ENCODE measurements at regions not wholly inside any gene's neighbourhood (a gene's known extent, or its start where the extent isn't known, plus 50 kb on each side); places are given as distances from the start of the nearest gene placed in this dataset.

DNA sequence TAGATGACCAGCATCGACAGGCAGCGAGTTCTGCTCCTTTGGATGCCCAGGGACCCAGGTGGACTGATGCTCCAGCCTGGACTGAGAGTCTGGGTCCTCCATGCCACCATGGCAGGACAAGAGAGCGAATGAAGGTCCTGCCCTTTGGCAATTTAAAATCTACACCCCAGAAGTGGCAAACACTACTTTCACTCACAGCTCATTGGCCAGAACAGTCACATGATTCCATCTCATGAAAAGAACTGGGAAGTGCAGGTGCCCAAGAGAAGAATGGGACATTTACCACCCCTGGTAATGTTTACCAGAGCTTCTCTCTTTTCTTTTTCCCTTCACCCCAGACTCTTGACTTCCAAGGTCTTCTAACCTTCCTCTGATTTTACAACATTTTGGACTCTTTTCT, 87.8 kb upstream of the SLCO3A1 start:
- DNase-seq, result no peak

GRCh38 chr15:91769476-91769875, 84.0 kb upstream of the SLCO3A1 start:
- no peak for DNase-seq

DNA sequence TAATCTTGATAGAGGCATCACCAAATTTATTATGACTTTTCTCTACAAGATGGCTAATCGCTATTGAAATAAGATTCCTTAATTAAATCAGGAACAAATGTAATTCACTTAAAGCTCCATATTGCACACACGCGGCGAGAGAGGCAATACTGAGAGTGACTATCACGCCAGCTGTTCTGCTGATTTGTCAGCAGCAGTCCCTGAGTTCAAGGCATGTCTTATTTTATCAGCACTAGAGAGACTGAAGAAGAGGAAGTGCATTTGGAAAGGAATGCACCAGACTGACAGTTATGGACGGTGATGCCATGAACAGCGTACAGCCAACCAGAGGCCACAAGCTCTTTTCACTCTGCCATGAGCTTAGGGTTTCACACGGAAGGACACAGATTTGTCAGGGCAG, 83.6 kb upstream of the SLCO3A1 start:
- no peak for DNase-seq

- no peak for DNase-seq
Observed at GRCh38 chr15:91776104-91776503, 77.4 kb upstream of the SLCO3A1 start.

- DNase-seq, result no peak
Observed at GRCh38 chr15:91779960-91780359, 73.5 kb upstream of the SLCO3A1 start.

DNA sequence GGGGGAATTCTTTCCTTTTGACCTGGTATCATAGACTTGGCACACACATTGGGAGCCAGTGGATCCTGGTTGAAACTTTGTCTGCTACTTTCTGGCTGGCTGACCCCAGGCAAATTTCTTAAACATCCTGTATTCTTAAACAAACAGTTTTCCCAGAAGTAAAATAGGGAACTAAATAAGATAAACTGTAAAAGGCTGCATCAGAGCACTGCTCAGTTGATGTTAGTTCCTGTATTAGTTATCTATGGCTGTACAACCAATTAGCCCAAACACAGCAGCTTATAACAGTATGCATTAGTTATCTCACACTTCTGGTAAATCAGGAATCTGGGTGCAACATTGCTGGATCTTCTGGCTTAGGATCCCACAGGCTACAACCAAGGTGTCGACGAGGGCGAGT, 73.1 kb upstream of the SLCO3A1 start:
- DNase-seq, result no peak

DNA sequence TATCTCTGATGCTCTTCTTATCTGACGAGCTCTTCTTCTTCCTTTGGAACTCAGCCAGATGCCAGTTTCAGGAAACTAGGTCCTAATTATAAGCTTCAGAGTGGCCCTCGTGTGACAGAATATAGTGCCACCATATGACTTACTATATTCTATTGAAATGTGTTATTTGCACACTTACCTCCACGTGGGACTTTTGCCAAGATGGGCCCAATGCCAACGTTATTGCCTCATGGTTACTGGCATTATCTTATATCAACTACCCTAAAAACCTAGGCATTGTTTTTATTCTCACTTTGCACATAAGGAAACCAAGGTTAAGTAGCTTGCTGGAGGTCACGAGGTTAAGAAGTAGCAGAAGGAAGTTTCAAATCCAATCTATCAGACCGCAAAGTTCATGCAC, 71.3 kb upstream of the SLCO3A1 start:
- DNase-seq, result no peak

- no peak for DNase-seq
Observed at GRCh38 chr15:91783008-91783407, 70.5 kb upstream of the SLCO3A1 start.

GRCh38 chr15:91783451-91783850, 70.1 kb upstream of the SLCO3A1 start:
- DNase-seq, result no peak

DNA sequence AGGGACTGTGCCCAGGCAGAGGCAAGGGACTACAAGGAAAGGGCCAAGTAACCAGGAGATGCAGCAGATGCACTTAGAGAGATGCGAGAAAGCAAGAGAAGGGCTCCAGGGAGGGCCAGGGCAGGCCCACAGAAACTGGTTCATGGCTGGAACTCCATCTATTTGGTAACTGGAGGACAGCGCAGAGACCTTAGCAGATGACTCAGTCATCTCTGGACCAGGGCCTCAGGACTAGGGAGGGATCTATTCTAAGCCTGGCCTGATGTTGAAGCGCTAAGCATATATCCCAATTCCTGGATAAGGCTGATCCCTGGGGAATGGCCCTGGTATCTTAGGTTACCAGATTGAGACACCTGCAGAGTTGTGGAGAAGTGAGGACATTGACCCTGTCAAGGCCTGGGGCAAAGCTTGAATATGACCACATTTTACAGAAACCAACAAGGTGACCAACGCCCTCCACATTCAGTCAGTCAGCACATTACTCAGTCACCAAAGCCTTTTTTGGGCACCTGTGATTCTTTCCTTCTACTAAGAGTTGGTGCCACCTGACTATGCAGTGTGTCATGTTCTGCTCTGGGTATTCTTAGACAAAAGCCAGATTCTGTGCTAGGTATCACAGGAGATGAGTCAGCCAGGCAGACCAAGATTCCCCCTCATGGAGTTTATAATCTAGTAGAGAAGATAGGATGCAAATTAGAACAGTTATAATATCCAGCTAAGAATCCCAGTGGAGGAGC, 68.4 kb upstream of the SLCO3A1 start:
- DNase-seq, result no peak

DNA sequence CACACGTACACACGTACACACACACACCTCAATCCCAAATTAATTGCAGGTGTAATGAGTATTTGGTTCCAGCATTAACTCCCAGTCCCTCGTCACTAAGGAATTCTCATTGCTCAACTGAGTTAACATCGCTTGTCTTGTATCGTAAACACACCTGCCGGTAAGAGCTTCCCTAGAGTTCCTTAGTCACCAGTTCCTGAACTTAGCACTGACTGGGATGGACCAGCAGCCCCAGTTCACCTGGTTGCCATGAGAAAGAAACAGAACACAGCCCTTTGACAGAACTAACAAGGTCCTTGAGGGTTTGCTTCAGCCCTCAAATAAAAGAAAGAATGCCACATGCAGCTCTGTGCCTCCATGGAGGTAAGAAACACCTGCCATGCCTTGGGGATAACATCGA, 66.3 kb upstream of the SLCO3A1 start:
- no peak for DNase-seq

DNA sequence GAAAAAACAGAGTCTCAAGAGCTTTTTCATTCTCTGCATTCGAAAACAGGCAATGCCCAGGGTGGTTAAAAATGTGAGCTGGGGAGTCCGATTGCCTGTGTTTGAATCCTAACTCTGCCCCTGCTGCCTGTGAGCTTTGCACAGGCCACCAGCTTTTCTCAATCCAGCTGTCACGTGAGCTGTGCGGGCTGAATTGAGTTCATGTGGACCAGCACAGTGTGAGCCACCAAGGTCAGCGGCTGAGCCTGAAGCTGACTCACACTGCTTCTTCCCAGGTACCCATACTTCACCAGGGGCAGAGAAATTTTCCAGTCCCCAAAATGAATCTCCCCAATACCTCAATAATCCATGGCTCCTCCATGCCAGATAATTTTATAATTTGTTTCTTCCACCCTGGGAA, 64.4 kb upstream of the SLCO3A1 start:
- DNase-seq, result no peak

GRCh38 chr15:91790836-91791235, 62.7 kb upstream of the SLCO3A1 start:
- DNase-seq, result no peak

- no peak for DNase-seq
Observed at GRCh38 chr15:91793771-91794170, 59.7 kb upstream of the SLCO3A1 start.

GRCh38 chr15:91795235-91795634, 58.3 kb upstream of the SLCO3A1 start:
- no peak for DNase-seq

DNA sequence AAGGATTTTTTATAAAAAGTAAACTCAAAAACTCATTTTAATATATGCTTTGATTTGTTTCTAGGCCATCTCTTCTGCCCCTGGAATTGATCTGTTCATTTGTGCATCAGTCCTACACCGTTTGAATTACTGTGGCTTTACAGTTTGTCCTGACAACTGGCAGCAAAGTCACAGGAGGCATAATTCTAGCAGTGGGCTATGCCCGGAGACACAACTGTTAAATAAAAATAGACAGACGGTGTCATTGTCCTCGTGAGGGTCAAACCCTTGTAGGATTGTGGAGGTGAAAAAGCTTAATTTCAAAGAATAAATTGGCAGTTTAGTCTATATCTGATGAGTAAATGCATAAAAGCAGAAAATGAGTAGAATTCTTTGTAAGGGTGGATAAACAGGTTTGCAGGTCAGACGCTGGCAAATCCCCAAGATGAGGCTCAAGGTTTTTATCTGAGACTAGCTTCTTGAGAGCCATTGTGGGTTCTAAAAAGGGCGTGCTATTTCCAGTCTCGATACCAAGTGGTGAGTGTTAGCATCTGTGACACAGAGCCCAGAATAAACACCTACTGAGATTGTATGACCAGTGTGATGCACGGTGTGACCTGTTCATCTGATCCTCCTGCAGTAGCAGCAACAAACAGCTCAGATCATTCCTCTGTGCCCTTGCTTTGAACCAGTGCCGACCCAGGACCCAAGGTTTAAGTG, 51.5 kb upstream of the SLCO3A1 start:
- DNase-seq, result no peak

DNA sequence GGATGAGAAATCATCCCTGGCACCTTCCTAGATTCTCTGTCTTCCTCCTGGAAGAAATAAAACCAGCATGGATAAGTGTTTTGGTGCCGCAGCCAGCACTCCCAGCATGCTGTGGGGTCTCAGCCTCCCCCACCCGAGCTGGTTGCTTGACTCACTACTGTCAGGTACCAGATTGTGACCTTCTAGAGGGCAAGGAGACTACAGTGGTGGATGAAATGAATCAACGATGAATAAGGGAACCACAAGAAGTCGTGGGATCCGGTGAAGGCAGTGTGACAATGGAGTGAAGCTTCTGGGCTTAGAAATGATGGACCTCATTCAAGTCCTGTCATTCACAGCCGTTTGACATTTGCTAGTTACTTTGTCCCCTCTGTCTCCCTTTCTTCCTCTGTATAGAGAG, 50.2 kb upstream of the SLCO3A1 start:
- no peak for DNase-seq

Measured in dermis blood vessel endothelial cell (primary cell).